SK-N-SH treated with all-trans-retinoic acid at 6 μM for 48 hours (cell line): ENCODE measurements at regions not wholly inside any gene's neighbourhood (a gene's known extent, or its start where the extent isn't known, plus 50 kb on each side); places are given as distances from the start of the nearest gene placed in this dataset.

ENCODE experiments used
- ATAC-seq: fragments of 200-7000 bp; cut with Tn5 transposase; 3 replicates; pipeline ENCODE4 v1.9.1; 2020; ENCODE audit warnings: mild to moderate bottlenecking, moderate library complexity
- ARNTL ChIP-seq: fragments of 450-650 bp; formaldehyde crosslinking; IDR thresholded peaks from 2 replicates; pipeline ENCODE4 v1.5.0; 2020; ENCODE audit warnings: low read depth, mild to moderate bottlenecking, moderate library complexity, borderline replicate concordance
- CSDC2 ChIP-seq: fragments of 250-450 bp; sonication (Bioruptor Pico); IDR thresholded peaks from 2 replicates; pipeline ENCODE4 v1.5.0; 2020; ENCODE audit warnings: mild to moderate bottlenecking, moderate library complexity
- CSRNP3 ChIP-seq: fragments of 250-450 bp; sonication (Bioruptor Pico); IDR thresholded peaks from 2 replicates; pipeline ENCODE4 v1.5.1; 2021; ENCODE audit warnings: mild to moderate bottlenecking, moderate library complexity
- GLIS3 ChIP-seq: fragments of 250-450 bp; sonication (Bioruptor Pico); IDR thresholded peaks from 2 replicates; pipeline ENCODE4 v1.5.0; 2020; ENCODE audit warnings: mild to moderate bottlenecking, moderate library complexity
- ISL1 ChIP-seq: fragments of 250-450 bp; sonication (Bioruptor Pico); IDR thresholded peaks from 2 replicates; pipeline ENCODE4 v2.1.2; 2022; ENCODE audit warnings: mild to moderate bottlenecking, moderate library complexity
- POU6F1 ChIP-seq: fragments of 250-450 bp; sonication (Bioruptor Pico); IDR thresholded peaks from 2 replicates; pipeline ENCODE4 v1.8.0; 2021; ENCODE audit warnings: low read depth, mild to moderate bottlenecking, moderate library complexity, borderline replicate concordance
- SNAI2 ChIP-seq: fragments of 250-450 bp; sonication (Bioruptor Pico); IDR thresholded peaks from 2 replicates; pipeline ENCODE4 v1.5.0; 2020; ENCODE audit warnings: mild to moderate bottlenecking, moderate library complexity
- TOX ChIP-seq: fragments of 250-450 bp; sonication (Bioruptor Pico); IDR thresholded peaks from 2 replicates; pipeline ENCODE4 v1.8.0; 2021; ENCODE audit warnings: mild to moderate bottlenecking, moderate library complexity, borderline replicate concordance
- TSHZ2 ChIP-seq: fragments of 250-450 bp; sonication (Bioruptor Pico); IDR thresholded peaks from 2 replicates; pipeline ENCODE4 v1.5.0; 2020; ENCODE audit warnings: mild to moderate bottlenecking, moderate library complexity
- ZC3H10 ChIP-seq: fragments of 250-450 bp; sonication (Bioruptor Pico); IDR thresholded peaks from 2 replicates; pipeline ENCODE4 v1.5.1; 2021; ENCODE audit warnings: mild to moderate bottlenecking, moderate library complexity
- ZFP3 ChIP-seq: fragments of 250-450 bp; sonication (Bioruptor Pico); IDR thresholded peaks from 2 replicates; pipeline ENCODE4 v1.5.0; 2020; ENCODE audit warnings: mild to moderate bottlenecking, moderate library complexity
- ZFP30 ChIP-seq: fragments of 450-650 bp; formaldehyde crosslinking; IDR thresholded peaks from 2 replicates; pipeline ENCODE4 v1.5.0; 2022; ENCODE audit warnings: mild to moderate bottlenecking, moderate library complexity
- ZNF565 ChIP-seq: fragments of 450-650 bp; formaldehyde crosslinking; conservative IDR thresholded peaks from 2 replicates; pipeline ENCODE4 v1.5.0; 2020; ENCODE audit warnings: low read depth, mild to moderate bottlenecking, moderate library complexity
- ZNF70 ChIP-seq: fragments of 450-650 bp; formaldehyde crosslinking; IDR thresholded peaks from 2 replicates; pipeline ENCODE4 v1.5.0; 2020; ENCODE audit warnings: mild to moderate bottlenecking, moderate library complexity
- ZNF8 ChIP-seq: fragments of 450-650 bp; formaldehyde crosslinking; IDR thresholded peaks from 2 replicates; pipeline ENCODE4 v1.5.0; 2020; ENCODE audit warnings: mild to moderate bottlenecking, moderate library complexity
- TF ChIP-seq, protein P1 (sequence below): fragments of 250-450 bp; sonication (Bioruptor Pico); IDR thresholded peaks from 2 replicates; pipeline ENCODE4 v1.5.1; 2020; ENCODE audit warnings: low read depth, mild to moderate bottlenecking, moderate library complexity
- TF ChIP-seq, protein P2 (sequence below): fragments of 250-450 bp; sonication (Bioruptor Pico); IDR thresholded peaks from 2 replicates; pipeline ENCODE4 v1.8.0; 2020; ENCODE audit warnings: mild to moderate bottlenecking, moderate library complexity, borderline replicate concordance

DNA sequence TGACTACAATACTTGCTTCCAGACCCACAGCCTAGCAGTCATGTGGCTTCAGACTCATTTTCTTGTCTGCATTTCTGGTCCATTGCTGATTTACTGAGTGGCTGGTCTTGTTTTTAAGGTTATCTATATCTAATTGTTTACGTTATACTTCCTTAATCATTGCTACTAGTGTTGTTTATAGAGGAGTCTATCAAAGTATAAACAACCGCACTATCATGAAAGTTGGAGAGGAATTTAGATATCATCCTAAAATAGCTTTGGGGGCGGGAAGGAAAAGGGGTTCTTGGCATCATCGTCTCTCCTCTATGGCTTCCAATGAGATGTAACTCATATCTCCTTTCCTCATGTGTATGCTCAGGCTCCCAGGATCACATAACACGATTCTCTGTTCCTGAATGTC lies 372.1 kb upstream of the PBX1 start:
- TF ChIP-seq TSHZ2 (CRISPR knock-in tag) = no peak
- no peak for ATAC-seq

DNA sequence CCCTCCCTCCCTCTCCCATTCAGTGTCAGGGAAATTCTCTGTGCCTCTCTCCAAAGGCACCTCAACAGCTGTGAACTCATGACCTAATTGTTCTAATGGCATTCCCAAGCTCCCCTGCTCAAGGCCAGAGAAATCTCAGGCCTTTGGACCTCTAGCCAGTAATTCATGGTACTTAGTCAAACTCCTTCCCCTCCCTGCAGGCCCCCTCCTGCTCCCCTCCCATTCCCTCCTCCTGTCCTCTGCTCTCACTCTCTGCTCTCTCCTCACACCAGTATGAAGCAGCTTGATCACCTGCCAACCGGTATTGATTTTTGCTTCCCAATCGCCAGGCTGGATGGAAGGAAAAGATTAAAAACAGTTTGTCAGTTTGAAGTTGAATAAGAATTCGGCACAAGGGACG lies 370.5 kb upstream of the PBX1 start:
- TF ChIP-seq TOX (CRISPR knock-in tag) = no peak
- TF ChIP-seq CSDC2 (CRISPR knock-in tag) = no peak
- TF ChIP-seq, protein P1, sequence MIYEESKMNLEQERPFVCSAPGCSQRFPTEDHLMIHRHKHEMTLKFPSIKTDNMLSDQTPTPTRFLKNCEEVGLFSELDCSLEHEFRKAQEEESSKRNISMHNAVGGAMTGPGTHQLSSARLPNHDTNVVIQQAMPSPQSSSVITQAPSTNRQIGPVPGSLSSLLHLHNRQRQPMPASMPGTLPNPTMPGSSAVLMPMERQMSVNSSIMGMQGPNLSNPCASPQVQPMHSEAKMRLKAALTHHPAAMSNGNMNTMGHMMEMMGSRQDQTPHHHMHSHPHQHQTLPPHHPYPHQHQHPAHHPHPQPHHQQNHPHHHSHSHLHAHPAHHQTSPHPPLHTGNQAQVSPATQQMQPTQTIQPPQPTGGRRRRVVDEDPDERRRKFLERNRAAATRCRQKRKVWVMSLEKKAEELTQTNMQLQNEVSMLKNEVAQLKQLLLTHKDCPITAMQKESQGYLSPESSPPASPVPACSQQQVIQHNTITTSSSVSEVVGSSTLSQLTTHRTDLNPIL = no peak
- no peak for TF ChIP-seq ZFP3 (CRISPR knock-in tag)
- no peak for TF ChIP-seq CSRNP3
- no peak for TF ChIP-seq ZNF8 (CRISPR knock-in tag)
- TF ChIP-seq ZNF70 (CRISPR knock-in tag) = no peak
- TF ChIP-seq ZC3H10 (CRISPR knock-in tag) = no peak
- no peak for TF ChIP-seq GLIS3 (CRISPR knock-in tag)
- no peak for TF ChIP-seq POU6F1
- TF ChIP-seq, protein P2, sequence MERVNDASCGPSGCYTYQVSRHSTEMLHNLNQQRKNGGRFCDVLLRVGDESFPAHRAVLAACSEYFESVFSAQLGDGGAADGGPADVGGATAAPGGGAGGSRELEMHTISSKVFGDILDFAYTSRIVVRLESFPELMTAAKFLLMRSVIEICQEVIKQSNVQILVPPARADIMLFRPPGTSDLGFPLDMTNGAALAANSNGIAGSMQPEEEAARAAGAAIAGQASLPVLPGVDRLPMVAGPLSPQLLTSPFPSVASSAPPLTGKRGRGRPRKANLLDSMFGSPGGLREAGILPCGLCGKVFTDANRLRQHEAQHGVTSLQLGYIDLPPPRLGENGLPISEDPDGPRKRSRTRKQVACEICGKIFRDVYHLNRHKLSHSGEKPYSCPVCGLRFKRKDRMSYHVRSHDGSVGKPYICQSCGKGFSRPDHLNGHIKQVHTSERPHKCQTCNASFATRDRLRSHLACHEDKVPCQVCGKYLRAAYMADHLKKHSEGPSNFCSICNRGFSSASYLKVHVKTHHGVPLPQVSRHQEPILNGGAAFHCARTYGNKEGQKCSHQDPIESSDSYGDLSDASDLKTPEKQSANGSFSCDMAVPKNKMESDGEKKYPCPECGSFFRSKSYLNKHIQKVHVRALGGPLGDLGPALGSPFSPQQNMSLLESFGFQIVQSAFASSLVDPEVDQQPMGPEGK (CRISPR knock-in tag) = no peak
- no peak for TF ChIP-seq ZFP30 (CRISPR knock-in tag)
- TF ChIP-seq ARNTL (CRISPR knock-in tag) = no peak
- no peak for ATAC-seq

- no peak for ATAC-seq
These were observed 367.8 kb upstream of the PBX1 start for GRCh38 chr1:164191191-164191590.

More at GRCh38 chr1:164191191-164191590, 367.8 kb upstream of the PBX1 start:
- TF ChIP-seq ZNF565 (CRISPR knock-in tag) (no peak), TSHZ2 (CRISPR knock-in tag) (no peak), SNAI2 (CRISPR knock-in tag) (no peak), ISL1 (no peak), ZC3H10 (CRISPR knock-in tag) (no peak), CSRNP3 (no peak), GLIS3 (CRISPR knock-in tag) (no peak)
- TF ChIP-seq, protein P1 = no peak
